LNCaP clone FGC (cell line): ENCODE measurements at regions not wholly inside any gene's neighbourhood (a gene's known extent, or its start where the extent isn't known, plus 50 kb on each side); places are given as distances from the start of the nearest gene placed in this dataset.

Source experiments
- DNase-seq: peaks from one replicate; pipeline ENCODE4 v3.0.0-alpha.2; 2011; ENCODE audit warnings: low read depth
- H3K4me3 ChIP-seq: 2 replicates; pipeline ENCODE4 v1.5.1; 2011; ENCODE audit warnings: mild to moderate bottlenecking, low read depth, low read length, control low read depth
- TF ChIP-seq, protein P1 (sequence below): IDR thresholded peaks from 2 replicates; pipeline ENCODE4 v1.5.1; 2012; ENCODE audit warnings: mild to moderate bottlenecking; ENCODE audit not compliant: control insufficient read depth, insufficient read depth; ENCODE audit errors: extremely low read depth

DNA sequence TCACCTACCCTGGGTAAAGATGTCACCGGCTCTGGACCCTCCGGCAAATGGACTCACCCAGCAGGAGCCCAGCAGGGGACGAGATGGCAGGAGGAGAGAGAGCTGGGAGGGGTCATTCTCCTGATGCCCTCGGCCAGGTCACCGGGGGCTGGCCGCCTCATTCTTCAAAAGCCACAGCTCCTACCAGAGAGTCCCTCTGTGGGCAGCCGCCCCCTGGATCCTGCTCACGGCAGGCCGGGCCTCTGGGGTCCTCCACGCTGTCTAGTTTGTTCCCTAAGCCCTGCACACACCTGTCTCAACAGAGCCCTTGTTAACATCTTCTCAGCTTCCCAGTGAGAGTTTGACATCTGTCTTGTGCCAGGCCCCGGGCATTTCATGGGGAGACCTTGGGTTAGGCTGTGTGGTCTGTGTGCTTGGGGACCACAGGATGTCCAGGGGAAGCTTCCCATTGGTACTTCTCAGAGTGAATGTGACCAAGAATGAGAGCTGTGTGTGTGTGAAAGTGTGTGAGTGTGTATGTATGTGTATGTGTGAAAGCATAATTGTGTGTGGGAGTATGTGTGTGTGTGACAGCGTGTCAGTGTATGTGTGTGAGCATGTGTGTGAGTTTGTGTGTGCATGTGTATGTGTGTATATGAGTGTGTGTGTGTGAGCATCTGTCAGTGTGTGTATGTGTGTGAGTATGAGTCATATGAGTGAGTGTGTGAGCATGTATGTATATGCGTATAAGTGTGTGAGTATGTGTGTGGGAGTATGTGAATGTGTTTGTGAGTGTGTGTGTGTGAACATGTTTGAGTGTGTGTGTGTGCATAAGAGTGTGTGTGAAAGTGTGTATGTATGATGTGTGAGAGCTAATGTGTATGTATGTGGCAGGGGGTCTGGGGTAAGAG, 65.5 kb upstream of the BCO1 start:
- no peak overlapping the region for H3K4me3 ChIP-seq
- no peak for DNase-seq
- TF ChIP-seq, protein P1, sequence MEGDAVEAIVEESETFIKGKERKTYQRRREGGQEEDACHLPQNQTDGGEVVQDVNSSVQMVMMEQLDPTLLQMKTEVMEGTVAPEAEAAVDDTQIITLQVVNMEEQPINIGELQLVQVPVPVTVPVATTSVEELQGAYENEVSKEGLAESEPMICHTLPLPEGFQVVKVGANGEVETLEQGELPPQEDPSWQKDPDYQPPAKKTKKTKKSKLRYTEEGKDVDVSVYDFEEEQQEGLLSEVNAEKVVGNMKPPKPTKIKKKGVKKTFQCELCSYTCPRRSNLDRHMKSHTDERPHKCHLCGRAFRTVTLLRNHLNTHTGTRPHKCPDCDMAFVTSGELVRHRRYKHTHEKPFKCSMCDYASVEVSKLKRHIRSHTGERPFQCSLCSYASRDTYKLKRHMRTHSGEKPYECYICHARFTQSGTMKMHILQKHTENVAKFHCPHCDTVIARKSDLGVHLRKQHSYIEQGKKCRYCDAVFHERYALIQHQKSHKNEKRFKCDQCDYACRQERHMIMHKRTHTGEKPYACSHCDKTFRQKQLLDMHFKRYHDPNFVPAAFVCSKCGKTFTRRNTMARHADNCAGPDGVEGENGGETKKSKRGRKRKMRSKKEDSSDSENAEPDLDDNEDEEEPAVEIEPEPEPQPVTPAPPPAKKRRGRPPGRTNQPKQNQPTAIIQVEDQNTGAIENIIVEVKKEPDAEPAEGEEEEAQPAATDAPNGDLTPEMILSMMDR, result no peak

DNA sequence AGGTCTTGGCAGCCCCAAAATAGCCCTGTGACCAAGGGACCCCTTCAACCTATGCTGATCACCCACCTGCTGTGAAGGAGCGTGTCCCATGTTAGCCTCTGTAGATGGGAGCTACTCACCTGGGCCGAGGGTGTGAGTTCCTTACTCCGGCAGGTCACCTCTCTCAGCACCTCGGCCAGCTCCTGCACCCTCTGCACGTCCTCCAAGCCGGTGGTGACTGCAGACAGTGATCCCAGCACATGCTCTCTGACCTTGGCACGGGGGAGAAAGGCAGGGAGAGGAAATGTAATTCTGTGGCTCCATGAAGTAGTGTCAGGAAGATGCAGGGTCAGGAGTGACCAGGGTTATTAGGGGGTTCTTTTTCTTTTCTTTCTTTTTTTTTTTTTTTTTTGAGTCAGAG, 67.7 kb upstream of the BCO1 start:
- H3K4me3 ChIP-seq, result no peak overlapping the region
- TF ChIP-seq, protein P1, result no peak
- DNase-seq, result no peak

GRCh38 chr16:81168406-81168805, 70.1 kb upstream of the BCO1 start:
- no peak for DNase-seq
- TF ChIP-seq, protein P1, result no peak
- H3K4me3 ChIP-seq, result no peak overlapping the region

GRCh38 chr16:81167851-81168250, 70.6 kb upstream of the BCO1 start:
- no peak for DNase-seq
- no peak overlapping the region for H3K4me3 ChIP-seq
- TF ChIP-seq, protein P1, result no peak

- no peak overlapping the region for H3K4me3 ChIP-seq
- TF ChIP-seq, protein P1, result no peak
- DNase-seq, result no peak
Observed at GRCh38 chr16:81166417-81167300, 70.5 kb upstream of the GCSH start.

- DNase-seq, result no peak
- TF ChIP-seq, protein P1, result no peak
- no peak overlapping the region for H3K4me3 ChIP-seq
Observed at GRCh38 chr16:81165411-81166097, 69.4 kb upstream of the GCSH start.
